ENCODE measurements at regions not wholly inside any gene's neighbourhood (a gene's known extent, or its start where the extent isn't known, plus 50 kb on each side); places are given as distances from the start of the nearest gene placed in this dataset.

GRCh38 chr1:113216664-113217063 lies 143.7 kb downstream of the LRIG2 start (continued):
- TF ChIP-seq MAX (IDR thresholded peaks at IDR 0.05) (no peak), FOSL1 (IDR thresholded peaks at IDR 0.05; ENCODE audit: insufficient read depth, low read depth, low read length) (no peak), ZNF274 (IDR thresholded peaks at IDR 0.05; ENCODE audit: borderline replicate concordance, extremely low read depth, low read length) (no peak), CHD1 (IDR thresholded peaks at IDR 0.05; ENCODE audit: low read depth, low read length) (no peak), NANOG (IDR thresholded peaks at IDR 0.05; ENCODE audit: insufficient read depth, low read depth, low read length, poor library complexity, severe bottlenecking) (no peak), NRF1 (IDR thresholded peaks at IDR 0.05; ENCODE audit: low read depth, low read length) (no peak)

Measured in H1 (cell line).